Upper lobe of left lung (tissue), 4 donors: ENCODE measurements at regions not wholly inside any gene's neighbourhood (a gene's known extent, or its start where the extent isn't known, plus 50 kb on each side); places are given as distances from the start of the nearest gene placed in this dataset.

Source experiments
- POLR2A ChIP-seq, 4 donors: fragments of 450-650 bp; IDR thresholded peaks; one replicate each; pipeline ENCODE4 v1.5.1; 2016 to 2017; ENCODE audit warnings: antibody characterized with exemption in 4 of 4, mild to moderate bottlenecking in 2 of 4
- TF ChIP-seq, protein P1 (sequence below), 6 experiments: fragments of 450-650 bp in 4 of 6; fragments of 200-600 bp in 2 of 6; sonication (generic) in 2 of 6; IDR thresholded peaks; one replicate each; pipeline ENCODE4 v1.5.1; 2016 to 2019; ENCODE audit warnings: antibody characterized with exemption in 6 of 6

DNA sequence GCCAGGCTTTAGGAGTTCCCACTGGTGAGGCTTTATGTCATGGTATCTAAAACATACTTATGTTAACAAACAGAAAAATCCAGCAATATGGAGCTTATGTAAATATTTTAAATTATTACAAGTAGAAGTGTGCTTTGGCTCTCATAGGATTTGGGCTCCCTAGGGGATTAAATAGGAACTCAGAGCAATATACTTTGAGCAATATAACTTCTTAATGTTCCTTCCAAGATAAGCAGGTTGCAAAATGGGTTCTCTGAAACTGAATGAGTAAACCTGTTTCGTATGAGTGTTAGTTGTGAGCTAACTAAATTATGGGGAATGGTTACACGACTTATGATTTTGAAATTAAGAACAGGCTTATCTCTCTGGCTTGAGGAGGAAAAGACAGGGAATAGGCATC, 366.1 kb upstream of the ZNF385D start:
- no peak for TF ChIP-seq POLR2A (IDR thresholded peaks at IDR 0.05)
- TF ChIP-seq, protein P1, sequence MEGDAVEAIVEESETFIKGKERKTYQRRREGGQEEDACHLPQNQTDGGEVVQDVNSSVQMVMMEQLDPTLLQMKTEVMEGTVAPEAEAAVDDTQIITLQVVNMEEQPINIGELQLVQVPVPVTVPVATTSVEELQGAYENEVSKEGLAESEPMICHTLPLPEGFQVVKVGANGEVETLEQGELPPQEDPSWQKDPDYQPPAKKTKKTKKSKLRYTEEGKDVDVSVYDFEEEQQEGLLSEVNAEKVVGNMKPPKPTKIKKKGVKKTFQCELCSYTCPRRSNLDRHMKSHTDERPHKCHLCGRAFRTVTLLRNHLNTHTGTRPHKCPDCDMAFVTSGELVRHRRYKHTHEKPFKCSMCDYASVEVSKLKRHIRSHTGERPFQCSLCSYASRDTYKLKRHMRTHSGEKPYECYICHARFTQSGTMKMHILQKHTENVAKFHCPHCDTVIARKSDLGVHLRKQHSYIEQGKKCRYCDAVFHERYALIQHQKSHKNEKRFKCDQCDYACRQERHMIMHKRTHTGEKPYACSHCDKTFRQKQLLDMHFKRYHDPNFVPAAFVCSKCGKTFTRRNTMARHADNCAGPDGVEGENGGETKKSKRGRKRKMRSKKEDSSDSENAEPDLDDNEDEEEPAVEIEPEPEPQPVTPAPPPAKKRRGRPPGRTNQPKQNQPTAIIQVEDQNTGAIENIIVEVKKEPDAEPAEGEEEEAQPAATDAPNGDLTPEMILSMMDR (IDR thresholded peaks at IDR 0.05) = no peak
